HG02588 (cell line): ENCODE measurements at regions not wholly inside any gene's neighbourhood (a gene's known extent, or its start where the extent isn't known, plus 50 kb on each side); places are given as distances from the start of the nearest gene placed in this dataset.
"Not testable (repeated sequence)": the region's sequence is repeated elsewhere in the genome, so short reads cannot be mapped to it uniquely, and the experiment has no call there.

Experiments used
- ATAC-seq: cut with Tn5 transposase; IDR thresholded peaks from one replicate; pipeline ENCODE4 v1.9.1; 2021; ENCODE audit warnings: mild to moderate bottlenecking, moderate library complexity; ENCODE audit not compliant: unreplicated experiment

DNA sequence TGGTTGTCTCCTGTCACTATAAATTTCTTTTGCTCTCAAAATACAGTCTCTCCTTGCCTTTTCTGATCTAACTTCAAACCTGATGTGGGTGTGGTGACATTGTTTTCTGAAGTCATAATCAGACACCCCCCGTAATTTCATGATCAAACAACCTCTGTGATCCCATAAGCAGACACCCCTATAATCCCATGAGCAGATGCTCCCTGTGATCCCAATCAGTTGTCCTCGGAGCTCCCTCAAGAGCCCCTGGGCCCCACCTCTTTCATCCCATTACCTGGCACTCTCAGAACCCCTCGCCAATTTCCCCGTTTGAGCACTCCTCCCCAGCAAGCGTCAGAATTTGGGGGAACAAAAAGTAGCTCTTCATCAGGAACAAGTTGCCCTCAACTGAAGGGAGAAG lies 246.3 kb upstream of the FZD8 start:
- ATAC-seq: no peak

DNA sequence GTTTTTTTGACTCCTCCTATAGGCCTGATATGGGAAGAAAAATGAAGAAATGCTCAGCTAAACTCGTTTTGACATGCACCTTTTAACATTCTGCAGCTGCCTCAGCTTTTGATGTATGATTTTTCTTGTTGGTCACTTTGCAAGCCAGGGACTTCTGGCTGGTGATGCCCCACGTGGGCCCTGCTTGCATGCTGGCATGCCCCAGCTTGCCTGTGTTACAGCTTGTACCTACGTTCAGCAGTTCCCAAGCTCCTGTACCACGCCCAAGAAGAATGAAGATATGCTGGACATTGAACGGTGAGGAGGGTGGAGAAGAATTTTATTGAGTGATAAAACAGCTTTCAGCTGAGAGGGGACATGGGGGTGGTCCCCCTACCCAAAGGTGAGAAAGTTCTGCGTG lies 245.6 kb upstream of the FZD8 start:
- ATAC-seq: no peak

- no peak for ATAC-seq
These were observed 243.0 kb upstream of the FZD8 start for GRCh38 chr10:35885076-35885475.

- no peak for ATAC-seq
These were observed 242.6 kb upstream of the FZD8 start for GRCh38 chr10:35884657-35885071.

- ATAC-seq: no peak
These were observed 240.5 kb upstream of the FZD8 start for GRCh38 chr10:35882422-35883150.

DNA sequence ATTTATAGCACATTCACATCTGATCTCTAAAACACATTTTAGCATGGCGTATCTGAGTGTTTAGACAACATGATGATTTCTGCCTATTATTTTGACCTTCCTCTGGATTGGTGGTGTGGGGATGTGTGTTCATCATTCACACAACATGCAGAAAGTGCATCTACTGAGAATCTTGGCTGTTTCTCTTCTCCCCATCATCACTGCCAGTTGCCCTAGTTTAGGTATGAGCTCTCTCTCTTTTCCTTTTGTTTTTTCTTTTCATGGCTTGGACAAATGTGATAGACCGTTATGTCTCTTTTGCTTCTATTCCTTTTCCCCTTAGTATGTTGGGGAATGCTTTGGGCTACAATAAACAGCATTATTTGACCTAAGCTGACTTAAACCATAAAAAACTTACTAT lies 239.2 kb upstream of the FZD8 start:
- no peak for ATAC-seq

- ATAC-seq: no peak
These were observed 234.2 kb upstream of the FZD8 start for GRCh38 chr10:35876248-35876647.

GRCh38 chr10:35875016-35875676 lies 233.1 kb upstream of the FZD8 start:
- ATAC-seq: no peak

DNA sequence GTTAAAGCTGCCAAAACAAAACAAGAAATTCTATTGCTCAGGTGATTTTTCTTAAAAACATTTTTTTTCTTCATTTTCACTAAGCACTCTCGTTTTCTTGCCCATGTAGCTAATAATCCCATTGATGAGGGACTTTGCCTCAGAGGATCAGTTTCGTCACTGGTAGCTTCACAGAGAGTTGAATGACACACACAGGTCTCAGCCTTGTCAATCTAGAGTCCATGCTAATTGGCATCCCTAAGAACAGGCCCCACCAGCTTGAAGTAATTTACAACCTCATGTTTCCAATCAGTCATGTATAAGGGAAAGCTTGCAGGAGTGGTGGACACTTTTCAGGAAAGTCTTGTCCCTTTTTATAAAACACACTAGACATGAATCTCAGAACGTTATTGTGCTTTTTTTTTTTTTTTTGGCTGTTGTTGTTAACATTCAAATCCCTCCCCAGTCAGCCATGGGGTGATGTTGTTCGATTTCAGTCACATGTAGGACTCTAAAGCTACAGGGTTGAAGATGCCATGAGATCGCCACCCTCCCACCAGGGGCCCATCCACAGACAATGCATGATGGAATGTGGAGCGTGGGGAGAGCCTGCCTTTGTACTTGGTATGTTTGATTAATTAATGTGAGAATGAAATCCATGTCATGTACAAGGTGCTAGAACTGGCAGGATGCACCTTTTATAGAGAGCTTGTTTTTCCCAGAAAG lies 232.4 kb upstream of the FZD8 start:
- no peak for ATAC-seq

DNA sequence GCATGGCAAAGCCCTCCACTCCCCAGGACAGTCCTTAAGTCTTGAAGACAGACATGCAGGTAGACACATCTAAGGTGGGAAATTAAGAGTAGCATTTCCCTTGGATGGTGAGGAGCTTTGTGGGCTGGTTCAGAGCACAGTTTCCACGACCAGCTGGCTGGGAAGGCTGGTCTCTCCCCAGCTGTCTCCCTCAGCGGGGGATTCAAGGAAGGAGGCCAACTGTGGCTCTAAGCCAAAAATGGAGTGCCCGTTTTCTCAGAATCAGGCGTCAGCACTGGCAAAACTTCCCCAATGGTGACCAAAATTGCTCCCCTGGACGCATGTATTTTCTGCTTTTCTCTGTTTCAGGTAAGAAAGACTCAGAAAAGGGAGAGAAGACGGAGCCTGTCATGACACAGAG lies 230.6 kb upstream of the FZD8 start:
- no peak for ATAC-seq

GRCh38 chr10:35870665-35871310 lies 228.7 kb upstream of the FZD8 start:
- ATAC-seq: no peak

GRCh38 chr10:35858676-35859283 lies 216.7 kb upstream of the FZD8 start:
- ATAC-seq: not testable (repeated sequence)

DNA sequence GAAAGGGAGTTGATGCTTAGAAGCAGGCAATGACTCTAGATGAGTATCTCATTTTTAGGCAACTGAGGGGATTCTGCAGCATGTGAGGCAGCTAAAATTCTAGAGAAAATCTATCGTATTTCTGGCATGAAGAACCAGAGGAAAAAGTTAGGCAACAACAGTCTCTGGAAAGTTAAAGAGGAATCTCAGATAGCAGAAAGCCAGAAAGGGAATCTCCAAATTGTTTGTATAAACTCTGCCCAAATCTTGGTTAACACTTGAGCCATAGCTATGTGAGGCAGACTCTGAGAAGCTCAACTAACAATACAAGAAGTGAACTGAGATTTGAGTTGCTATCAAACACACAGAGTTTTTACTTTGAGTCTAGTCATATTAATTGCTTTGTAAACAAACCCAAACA lies 215.8 kb upstream of the FZD8 start:
- ATAC-seq: no peak

DNA sequence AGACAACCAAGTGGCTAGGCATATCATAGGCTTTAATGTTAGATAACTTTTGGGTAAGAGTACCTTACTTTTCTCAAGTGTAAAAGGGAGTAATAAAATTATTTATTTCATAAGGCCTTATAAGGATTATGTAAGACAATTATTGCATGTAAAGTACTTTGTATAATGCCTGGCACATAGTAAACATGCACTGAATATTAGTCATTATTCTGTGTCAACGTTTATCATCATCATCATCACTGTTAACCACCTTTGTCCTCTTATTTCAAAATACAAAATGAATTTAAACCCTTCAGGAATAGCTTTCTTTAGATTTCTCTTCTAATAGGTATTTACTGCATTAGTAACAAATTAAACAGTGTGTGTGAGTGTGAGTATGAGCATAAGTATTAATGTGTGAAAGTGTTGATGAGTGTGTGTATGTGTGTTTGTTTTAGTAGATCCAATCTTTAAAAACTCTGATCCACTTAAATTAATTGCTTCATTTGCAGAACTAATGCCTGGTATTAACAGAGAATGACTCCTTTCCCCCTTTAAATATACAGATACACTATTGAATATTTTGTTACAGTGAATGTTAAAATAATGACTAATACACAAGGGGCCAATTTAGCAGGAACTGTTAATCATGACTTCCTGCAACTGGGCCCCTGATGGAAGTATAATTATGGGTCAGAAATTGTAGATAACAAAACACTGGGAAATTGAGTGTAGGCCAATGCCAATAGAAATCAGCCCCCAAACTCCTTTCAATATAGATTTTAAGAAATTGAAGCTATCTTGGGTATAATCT lies 213.3 kb upstream of the FZD8 start:
- no peak for ATAC-seq

- no peak for ATAC-seq
These were observed 212.6 kb upstream of the FZD8 start for GRCh38 chr10:35854661-35855060.

DNA sequence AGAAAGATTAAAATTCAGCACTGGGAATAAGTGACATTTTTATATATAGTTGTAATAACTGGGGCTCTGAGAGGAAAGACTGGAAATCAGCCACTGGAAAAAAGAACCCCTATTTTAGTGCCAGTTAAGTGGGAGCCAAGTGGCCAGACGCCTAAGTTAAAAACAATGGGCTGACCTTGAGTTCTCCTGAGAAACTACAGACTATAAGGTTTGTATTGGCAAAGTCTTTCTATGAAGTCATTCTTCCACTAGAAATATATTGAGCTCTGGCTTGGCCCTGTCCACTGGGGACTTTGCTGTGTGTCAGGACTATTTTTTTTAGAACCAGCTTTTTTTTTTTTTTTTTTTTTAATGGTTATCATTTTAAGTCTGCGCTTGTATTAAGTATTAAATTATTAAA lies 210.6 kb upstream of the FZD8 start:
- ATAC-seq: no peak

GRCh38 chr10:35848412-35848811 lies 206.3 kb upstream of the FZD8 start:
- ATAC-seq: no peak

DNA sequence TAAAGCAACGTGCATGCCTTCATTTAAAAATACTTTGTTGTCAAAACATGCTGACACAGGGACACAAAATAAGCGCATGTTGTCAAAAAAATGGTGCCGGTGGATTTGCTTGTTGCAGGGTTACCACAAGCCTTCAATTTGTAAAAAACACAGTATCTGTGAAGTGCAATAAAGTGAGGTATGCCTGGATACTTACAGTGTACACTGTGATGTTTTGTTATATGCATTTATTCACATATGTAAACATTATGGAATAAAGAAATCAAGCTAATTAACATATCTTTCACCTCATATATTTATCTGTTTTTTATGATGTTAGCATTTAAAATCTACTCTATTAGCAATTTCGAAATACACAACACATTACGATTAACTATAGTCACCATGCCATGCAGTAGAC lies 202.6 kb upstream of the FZD8 start:
- ATAC-seq: no peak

DNA sequence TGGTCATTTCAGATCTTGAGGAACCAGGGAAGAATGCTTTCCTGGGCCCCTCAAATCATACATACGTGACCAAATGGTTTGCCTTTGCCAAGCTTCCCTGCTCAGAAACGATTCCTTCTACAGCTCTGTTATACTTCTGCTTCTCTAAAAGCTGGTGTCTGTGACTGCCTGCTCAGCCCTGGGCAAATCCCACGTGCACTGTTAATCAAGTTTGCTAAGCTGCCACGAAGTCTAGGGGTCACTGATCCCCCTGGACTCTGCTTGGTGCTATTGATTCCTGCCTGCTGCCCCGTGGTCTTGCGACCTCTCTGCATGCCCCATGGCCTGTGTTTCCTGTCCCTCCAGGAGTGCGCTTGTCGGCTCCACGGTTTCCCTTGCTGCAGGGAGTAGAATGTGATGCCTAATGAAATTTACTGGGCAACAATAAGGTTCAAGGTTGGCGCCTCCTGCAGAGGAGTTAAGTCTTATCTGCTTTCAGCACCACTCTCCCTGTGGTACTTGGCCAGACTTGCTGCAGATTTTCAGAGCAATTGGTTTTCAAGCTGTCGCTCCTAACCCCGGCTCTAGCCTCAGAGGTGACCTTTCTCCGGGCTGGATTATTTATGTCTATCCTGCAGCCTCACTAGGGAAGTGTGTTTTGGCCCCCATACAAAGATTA lies 201.6 kb upstream of the FZD8 start:
- no peak for ATAC-seq

- no peak for ATAC-seq
These were observed 196.0 kb upstream of the FZD8 start for GRCh38 chr10:35838054-35838453.
